GM18907 (cell line): ENCODE measurements at regions not wholly inside any gene's neighbourhood (a gene's known extent, or its start where the extent isn't known, plus 50 kb on each side); places are given as distances from the start of the nearest gene placed in this dataset.

Source experiments
- ATAC-seq: cut with Tn5 transposase; IDR thresholded peaks from one replicate; pipeline ENCODE4 v1.9.1; 2021; ENCODE audit warnings: mild to moderate bottlenecking, moderate library complexity; ENCODE audit not compliant: unreplicated experiment

DNA sequence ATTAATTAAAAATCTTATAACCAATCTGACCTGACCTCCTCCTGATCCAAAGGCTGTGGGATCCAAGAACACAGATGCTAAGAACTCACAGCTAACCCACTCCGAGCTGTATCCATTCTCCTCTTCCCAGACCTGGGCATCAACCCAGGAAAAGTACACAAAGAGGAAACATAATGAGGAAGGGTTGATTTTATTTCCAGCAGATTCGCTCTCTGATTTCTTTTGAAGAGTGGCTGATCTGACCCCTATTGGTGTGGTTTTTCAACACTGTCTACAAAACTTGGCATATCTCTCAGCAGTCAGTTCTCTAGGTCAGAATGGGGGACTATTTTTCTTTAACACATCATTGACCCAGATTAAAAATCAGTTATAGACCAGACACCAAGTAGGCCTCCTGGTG, 201.9 kb upstream of the UBASH3B start:
- no peak for ATAC-seq

- no peak for ATAC-seq
Measured at GRCh38 chr11:122451911-122452310, 203.6 kb upstream of the UBASH3B start.

- ATAC-seq, result no peak
Measured at GRCh38 chr11:122441666-122442035, 213.9 kb upstream of the UBASH3B start.

DNA sequence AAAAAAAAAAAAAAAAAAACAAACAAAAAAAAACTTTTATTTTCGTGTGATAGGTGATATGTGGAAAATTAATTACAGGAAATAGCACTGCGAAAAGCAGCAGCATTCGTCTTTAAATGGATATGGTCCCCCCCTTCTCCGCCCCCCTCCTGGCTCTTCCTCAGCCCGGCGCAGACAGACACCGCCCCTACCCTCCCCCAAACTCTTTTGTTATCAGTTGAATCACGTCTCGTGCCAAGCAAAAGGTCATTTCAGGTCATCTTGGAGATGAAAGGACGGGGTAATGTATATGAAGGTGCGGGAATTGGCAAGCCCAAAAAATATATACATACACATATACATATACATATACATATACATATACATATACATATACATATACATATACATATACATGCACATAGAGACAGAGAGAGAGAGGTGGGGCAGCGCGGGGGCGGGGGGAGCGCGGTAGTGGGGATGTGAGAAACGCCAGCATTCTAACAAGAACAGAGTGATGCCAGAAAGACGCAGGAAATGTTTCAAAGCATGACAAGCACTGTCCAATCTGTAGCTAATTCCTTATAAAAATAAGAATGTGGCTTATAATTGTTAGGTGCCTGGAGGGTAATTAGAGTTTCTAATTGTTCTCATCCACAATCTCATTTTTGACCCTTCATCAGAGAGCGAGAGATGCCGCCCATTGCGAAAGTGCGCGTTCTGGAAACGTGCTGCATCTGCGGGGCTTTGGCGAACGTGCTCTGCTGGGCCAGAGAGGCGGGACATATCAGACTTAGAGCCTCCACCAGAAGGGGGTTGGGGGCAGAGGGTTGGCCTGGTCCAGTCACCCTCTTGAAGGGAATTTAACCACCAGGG, 214.5 kb upstream of the UBASH3B start:
- no peak for ATAC-seq

DNA sequence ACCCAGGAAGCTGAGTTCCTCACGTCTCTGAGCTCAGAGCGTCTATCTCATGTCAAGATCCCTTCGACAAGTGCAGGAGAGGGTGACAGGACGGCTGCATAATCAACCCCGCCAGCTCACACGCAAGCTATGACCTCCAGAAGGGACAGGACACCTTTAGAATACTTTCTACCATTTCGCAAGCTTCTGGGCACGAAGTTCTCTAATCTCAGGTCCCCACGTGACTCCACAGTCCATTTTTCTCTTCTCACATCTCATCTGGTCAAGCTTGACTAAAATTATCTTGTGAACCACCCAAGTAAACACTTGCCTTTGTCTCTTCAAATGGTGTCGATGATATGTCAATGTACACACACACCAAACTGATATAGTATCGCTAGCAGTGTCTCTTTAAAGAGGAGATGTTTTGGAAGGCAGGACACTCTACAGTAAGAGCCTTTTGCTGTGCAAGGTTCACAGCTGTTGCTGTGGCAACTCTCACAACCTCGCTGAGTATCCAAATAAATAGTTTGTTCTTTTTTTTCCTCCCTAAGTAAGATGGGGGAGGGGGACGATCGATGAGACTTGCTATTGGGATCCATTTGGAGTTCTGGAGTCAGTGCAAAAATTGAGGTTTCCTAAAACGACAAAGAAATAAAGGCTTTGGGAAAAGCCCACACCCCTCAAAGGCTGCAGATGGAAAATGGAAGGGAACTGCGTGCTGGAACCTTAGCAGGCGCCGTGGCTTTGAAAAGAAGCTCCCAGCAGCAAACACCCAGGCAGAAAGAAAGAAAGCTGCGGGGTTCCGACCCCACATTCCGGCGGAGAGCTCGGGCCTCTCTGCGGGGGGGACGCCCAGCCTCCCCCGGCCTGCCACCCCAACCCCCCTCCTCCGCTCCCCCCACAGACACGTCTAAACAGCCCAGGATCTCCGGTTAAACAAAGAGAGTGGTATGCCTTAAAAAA, 215.4 kb upstream of the UBASH3B start:
- ATAC-seq, result no peak

DNA sequence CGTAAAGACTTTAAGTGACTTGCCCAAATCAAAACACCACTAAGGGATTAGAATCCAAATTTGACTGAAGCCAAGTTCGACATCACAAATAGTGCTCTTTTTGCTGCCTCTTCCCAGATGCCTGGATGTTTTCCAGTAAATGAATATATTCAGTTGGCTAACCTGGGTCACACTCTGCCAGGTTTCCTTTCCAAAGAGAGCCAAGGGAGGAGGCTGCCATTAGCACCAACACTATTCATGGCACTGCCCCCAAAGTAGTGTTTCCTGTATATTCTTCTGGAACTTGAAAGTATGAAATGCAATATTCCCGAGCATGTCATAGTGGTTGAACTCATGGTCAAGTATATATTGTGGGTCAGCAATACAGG, 219.3 kb upstream of the UBASH3B start:
- ATAC-seq, result no peak

DNA sequence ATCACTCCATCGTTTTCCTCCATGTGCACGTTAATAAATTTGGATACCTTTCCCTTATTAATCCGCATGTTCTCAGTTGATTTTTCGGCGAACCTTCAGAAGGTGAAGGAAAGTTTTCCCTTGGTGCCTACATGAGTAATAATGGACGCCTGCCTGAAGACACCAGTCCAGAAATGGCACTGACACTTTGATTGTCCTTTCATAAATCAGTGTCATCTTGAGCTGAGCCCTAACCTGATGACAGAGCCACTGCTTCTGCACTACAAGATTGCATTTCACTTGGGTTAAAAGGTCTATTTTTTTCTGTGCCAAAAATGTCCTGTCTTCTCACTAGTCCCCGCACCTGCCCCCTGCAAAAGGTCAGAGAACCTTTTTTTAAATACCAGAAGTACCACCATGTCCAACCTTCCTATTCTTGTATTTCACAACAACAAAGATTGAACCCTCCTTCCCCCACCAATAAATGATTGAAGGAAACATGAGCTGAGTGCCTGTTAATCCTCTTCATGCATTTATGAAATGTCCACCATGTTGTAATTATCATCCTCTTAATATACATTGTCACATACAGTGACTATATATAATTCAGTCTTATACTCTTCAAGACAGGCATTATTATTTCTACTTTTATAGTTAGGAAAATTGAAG, 219.9 kb upstream of the UBASH3B start:
- no peak for ATAC-seq

- ATAC-seq, result no peak
Measured at GRCh38 chr11:122434786-122435185, 220.7 kb upstream of the UBASH3B start.

DNA sequence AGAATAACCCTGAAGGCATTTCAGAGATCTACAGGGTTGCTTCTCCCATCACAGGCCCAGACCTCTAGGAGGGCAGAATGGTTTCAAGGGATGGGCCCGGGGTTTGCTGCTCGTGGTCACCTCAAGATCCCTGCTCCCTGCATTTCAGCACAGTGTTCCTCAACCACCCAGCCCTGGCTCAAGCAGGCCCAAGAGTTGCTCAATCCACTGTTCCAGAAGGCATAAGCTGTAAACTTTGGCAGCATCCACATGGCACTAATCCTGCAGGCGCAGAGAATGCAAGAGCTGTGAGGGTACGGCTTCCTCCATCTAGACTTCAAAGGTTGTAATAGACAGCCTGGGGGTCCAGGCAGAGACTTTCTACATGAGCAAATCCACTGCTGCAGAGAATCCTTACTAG, 225.0 kb upstream of the UBASH3B start:
- no peak for ATAC-seq

DNA sequence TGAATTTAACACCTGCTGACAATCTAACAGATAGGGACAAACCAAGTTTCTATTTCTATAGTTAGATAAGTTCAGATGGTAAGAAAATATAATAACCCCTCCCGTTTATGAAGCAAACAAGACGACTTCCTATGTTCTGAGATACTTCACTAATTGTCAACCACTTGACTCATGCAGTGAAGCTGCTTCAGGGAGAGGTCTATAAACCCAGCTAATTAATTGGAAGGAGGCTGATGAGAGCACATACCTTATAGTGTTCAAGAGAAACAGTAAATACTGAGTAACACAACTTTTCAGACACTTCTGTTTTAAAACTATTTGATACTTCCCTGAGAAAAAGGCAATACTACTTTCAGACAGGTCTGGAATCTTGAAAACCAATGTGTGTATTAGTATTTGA, 229.4 kb upstream of the UBASH3B start:
- no peak for ATAC-seq

DNA sequence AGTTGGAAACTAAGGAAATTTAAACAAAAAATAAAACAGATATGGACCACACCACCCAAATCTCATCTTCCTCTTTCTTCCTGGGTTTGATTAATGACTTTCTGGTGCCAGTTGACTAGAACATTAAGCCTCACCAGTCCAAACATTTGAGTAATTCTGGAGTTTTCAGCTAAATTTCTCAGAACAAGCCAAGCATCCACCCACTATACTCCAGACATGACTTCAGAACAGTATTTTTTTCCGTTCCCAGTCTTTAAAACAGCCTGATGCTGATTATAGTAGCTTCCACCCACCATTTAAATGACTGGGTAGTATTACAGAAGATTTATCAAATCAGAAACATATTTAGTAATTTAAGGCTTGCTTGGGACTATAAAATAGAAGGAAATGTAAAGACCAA, 230.9 kb upstream of the UBASH3B start:
- no peak for ATAC-seq

DNA sequence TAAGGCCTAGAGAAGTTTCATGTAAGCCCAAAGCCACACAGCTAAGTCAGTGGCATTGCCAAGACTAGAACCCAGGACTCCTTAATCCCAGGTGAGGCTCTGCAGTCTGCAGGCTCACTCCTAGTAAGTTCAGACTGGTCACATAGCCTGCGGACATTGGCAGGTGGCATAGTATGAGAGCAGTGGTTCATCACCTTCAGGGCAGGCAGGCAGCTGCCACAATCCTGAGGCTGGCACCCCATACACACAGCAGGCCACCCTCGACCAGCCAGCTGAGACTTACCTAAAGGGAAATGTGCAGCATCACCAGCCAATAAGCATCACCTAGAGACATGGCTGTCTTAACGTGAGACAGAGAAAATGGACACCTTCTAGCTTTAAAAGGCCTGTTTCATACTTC, 231.6 kb upstream of the UBASH3B start:
- no peak for ATAC-seq

GRCh38 chr11:122423273-122423672, 232.2 kb upstream of the UBASH3B start:
- ATAC-seq, result no peak

- no peak for ATAC-seq
Measured at GRCh38 chr11:122422682-122423081, 232.8 kb upstream of the UBASH3B start.

DNA sequence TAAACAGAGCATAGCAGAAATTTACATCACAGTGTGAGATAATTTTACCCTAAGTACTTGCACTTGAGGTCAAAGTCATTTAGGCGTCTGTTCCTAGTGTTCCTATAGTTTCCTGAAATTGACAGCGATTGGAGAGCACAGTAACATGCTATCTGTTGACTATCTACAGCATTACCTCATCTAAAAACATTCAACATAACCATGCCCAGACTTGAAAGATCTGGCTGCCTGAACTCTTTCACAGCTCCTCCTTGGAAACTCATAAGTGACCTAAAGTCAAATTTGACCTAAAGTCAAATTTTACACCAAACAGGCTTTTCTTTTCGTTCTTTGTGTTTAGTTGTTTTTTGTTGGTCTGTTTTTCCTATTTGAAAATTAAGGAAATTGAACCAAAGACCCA, 233.8 kb upstream of the UBASH3B start:
- no peak for ATAC-seq

DNA sequence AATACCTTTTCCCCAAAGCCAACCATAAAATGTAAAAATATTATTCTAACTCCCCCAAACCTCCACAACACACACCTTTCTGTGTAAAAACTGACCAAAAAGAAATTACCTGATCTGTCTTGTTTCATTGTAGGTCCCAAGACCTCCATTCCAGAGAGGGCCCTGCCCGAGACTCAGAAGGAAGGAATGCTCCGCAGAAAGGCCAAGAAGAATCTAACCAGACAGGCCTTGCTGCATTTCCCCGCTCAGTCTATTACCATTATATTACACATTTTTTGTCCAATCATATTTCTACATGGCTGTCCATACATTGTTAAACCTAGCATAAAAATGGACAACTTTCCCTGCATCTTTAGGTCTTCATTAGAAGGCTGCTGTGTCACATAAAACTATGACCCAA, 237.5 kb upstream of the UBASH3B start:
- no peak for ATAC-seq

DNA sequence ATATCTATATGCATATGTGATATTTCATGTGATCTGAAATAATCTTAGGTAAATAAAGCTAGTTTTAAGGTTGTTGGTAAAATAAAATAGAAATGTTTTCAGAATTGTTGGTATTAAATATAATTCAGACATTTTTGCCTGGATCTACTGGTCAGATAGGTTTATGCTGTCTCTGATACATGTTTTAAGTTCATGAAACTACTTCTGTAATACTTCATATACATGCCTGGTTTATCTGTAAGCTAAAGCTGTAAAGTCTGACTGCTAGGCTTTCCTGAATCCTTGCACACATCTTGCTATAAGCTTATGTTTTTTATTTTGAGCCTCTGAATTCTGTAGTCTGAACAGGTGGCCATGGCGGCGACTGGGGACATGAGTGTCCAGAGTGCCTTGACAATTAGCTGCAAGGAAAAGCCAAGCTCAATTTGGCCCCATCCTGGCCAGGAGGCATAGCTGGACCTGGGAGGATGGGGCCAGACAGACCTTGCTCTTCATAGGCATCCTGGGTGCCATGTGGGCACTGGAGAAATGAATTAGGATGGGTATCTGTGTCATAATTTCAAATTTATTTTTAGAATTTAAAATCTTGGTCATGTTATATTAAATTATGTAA, 241.0 kb upstream of the UBASH3B start:
- no peak for ATAC-seq

DNA sequence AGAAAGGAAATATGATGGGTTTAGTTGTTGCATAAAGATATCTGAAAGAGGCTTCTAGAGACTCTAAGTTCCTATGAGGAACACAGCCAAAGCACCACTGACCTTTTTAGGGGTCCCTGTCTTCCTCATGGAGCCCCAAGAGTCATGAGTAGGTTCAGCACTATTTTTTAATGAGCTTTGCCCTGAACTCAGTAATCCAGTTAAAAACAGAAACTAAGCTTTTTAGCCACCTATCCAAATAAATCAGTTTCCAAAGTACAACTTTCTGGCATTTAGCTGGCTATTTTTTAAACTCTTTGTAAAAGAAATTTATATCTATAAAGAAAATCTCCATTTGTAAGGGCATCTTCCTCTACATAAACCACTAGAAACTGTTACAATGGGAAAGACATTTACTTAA, 241.8 kb upstream of the UBASH3B start:
- no peak for ATAC-seq

- no peak for ATAC-seq
Measured at GRCh38 chr11:122412581-122412980, 242.9 kb upstream of the UBASH3B start.

DNA sequence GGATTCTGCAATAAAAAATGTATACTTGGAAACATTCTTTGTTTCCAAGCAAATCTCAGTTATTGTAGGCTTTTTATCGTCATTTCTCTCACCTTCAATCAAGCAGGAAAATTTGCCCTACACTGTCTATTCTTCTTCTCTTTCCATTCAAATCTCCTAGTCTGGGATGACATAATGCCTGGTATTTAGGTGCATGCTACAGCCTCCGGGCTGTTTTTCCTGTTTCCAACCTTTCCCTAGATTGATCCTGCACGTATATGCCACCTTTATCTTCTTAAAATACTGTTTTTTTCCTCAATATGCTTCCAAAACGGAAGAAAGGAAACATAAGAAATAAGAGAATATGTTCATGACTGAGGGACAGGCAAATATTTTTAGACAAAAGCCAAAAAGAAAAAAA, 249.1 kb upstream of the UBASH3B start:
- ATAC-seq, result no peak
